ENCODE measurements at regions not wholly inside any gene's neighbourhood (a gene's known extent, or its start where the extent isn't known, plus 50 kb on each side); places are given as distances from the start of the nearest gene placed in this dataset.

GRCh38 chr2:177078855-177079254 is 133.7 kb upstream of the HNRNPA3 start:
- H3K9ac ChIP-seq (ENCODE audit: insufficient read depth, low read depth, low read length) = no peak overlapping the region
- ATAC-seq (no peak), FAIRE-seq (no peak), DNase-seq (ENCODE audit: low spot score) (no peak)
- BruUV-seq (replicated peaks) = no TSS peak
- no peaks in the 10 kb centered on the region for H4K20me1 ChIP-seq (ENCODE audit: insufficient read depth, low read length)
- CTCF ChIA-PET (ENCODE audit: low intra/inter-chr PET ratio, low total read pairs) = no interaction called here
- no peaks in the 10 kb centered on the region for H3K4me1 ChIP-seq (ENCODE audit: insufficient read depth, low read length)
- no peaks in the 10 kb centered on the region for H3K79me2 ChIP-seq (ENCODE audit: insufficient read depth, low read length)
- in situ Hi-C loops (cut with HindIII; ENCODE audit: extremely low pct_ligation_motif_present, low pct_unique_long_range_greater_than_20kb) (no loop called here), intact Hi-C loops (cut with micrococcal nuclease; ENCODE audit: unreplicated experiment) (no loop called here)
- no peak overlapping the region for H3K4me3 ChIP-seq (replicated peaks in 1 of 3; ENCODE audit: insufficient read depth in 1 of 3, low read depth in 2 of 3, low read length in 3 of 3)
- no peak overlapping the region for H2AFZ ChIP-seq (ENCODE audit: low read length)
- POLR2A ChIA-PET = no interaction called here
- TF ChIP-seq, protein P1, sequence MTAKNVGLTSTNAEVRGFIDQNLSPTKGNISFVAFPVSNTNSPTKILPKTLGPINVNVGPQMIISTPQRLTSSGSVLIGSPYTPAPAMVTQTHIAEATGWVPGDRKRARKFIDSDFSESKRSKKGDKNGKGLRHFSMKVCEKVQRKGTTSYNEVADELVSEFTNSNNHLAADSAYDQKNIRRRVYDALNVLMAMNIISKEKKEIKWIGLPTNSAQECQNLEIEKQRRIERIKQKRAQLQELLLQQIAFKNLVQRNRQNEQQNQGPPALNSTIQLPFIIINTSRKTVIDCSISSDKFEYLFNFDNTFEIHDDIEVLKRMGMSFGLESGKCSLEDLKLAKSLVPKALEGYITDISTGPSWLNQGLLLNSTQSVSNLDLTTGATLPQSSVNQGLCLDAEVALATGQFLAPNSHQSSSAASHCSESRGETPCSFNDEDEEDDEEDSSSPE (CRISPR knock-in tag; IDR thresholded peaks at IDR 0.05) = no peak
- TF ChIP-seq, protein P2, sequence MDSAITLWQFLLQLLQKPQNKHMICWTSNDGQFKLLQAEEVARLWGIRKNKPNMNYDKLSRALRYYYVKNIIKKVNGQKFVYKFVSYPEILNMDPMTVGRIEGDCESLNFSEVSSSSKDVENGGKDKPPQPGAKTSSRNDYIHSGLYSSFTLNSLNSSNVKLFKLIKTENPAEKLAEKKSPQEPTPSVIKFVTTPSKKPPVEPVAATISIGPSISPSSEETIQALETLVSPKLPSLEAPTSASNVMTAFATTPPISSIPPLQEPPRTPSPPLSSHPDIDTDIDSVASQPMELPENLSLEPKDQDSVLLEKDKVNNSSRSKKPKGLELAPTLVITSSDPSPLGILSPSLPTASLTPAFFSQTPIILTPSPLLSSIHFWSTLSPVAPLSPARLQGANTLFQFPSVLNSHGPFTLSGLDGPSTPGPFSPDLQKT (CRISPR knock-in tag; IDR thresholded peaks at IDR 0.05; ENCODE audit: borderline replicate concordance) = no peak
- TF ChIP-seq ZNF792 (CRISPR knock-in tag; IDR thresholded peaks at IDR 0.05) (no peak), ZHX1 (CRISPR knock-in tag; IDR thresholded peaks at IDR 0.05; ENCODE audit: low read depth) (no peak), SNRNP70 (IDR thresholded peaks at IDR 0.05; ENCODE audit: low read depth, low read length) (no peak), TBX2 (CRISPR knock-in tag; IDR thresholded peaks at IDR 0.05; ENCODE audit: borderline replicate concordance) (no peak), DR1 (CRISPR knock-in tag; IDR thresholded peaks at IDR 0.05) (no peak), PAF1 (CRISPR knock-in tag; IDR thresholded peaks at IDR 0.05) (no peak), SOX13 (IDR thresholded peaks at IDR 0.05) (no peak), SOX13 (CRISPR knock-in tag; conservative IDR thresholded peaks at IDR 0.05 in 1 of 2, IDR thresholded peaks at IDR 0.05 in 1 of 2) (no peak), ZNF441 (CRISPR knock-in tag; IDR thresholded peaks at IDR 0.05; ENCODE audit: borderline replicate concordance) (no peak), MBD4 (IDR thresholded peaks at IDR 0.05; ENCODE audit: borderline replicate concordance, low read length) (no peak), SIX4 (CRISPR knock-in tag; IDR thresholded peaks at IDR 0.05) (no peak), RORA (CRISPR knock-in tag; IDR thresholded peaks at IDR 0.05) (no peak), ZNF670 (CRISPR knock-in tag; IDR thresholded peaks at IDR 0.05; ENCODE audit: borderline replicate concordance) (no peak), WIZ (CRISPR knock-in tag; IDR thresholded peaks at IDR 0.05) (no peak)
- no peak overlapping the region for H3K4me2 ChIP-seq (ENCODE audit: low read depth, low read length)
- 13% methylated on average over 3 of the region's 3 CpGs for WGBS (ENCODE audit: low lambda C conversion rate)
- H3K9me3 ChIP-seq (ENCODE audit: low read length) = no peaks in the 10 kb centered on the region
- H3K27ac ChIP-seq (ENCODE audit: extremely low read length, insufficient read depth, low read length) = no peak overlapping the region
- no peaks in the 10 kb centered on the region for H3K36me3 ChIP-seq (replicated peaks in 1 of 2; ENCODE audit: control insufficient read depth in 1 of 2, insufficient read depth in 2 of 2, low read length in 2 of 2)
- peaks cover 0 to 8% of the 10 kb centered on the region in 2 experiments; a peak in 2 of 5 replicates for H3K27me3 ChIP-seq (ENCODE audit: control insufficient read depth in 1 of 2, insufficient read depth in 2 of 2, low read length in 2 of 2)

Measured in HepG2 (cell line).